GM21786 (cell line): ENCODE measurements at regions not wholly inside any gene's neighbourhood (a gene's known extent, or its start where the extent isn't known, plus 50 kb on each side); places are given as distances from the start of the nearest gene placed in this dataset.

Experiments used
- ATAC-seq: cut with Tn5 transposase; IDR thresholded peaks from one replicate; pipeline ENCODE4 v1.9.1; 2021; ENCODE audit not compliant: unreplicated experiment

- no peak for ATAC-seq
Measured at GRCh38 chr5:6806668-6807067, 93.4 kb downstream of the TENT4A start.

- ATAC-seq = no peak
Measured at GRCh38 chr5:6808462-6808861, 95.2 kb downstream of the TENT4A start.

- ATAC-seq = no peak
Measured at GRCh38 chr5:6810641-6811405, 97.6 kb downstream of the TENT4A start.

- no peak for ATAC-seq
Measured at GRCh38 chr5:6812091-6812490, 98.9 kb downstream of the TENT4A start.

GRCh38 chr5:6812800-6813731, 99.8 kb downstream of the TENT4A start:
- ATAC-seq = no peak

- no peak for ATAC-seq
Measured at GRCh38 chr5:6814816-6815215, 101.6 kb downstream of the TENT4A start.

- ATAC-seq = no peak
Measured at GRCh38 chr5:6818594-6819511, 105.6 kb downstream of the TENT4A start.

GRCh38 chr5:6819521-6819920, 106.3 kb downstream of the TENT4A start:
- ATAC-seq = no peak

- ATAC-seq = peak; percentile 77
Measured at GRCh38 chr5:6820851-6821479, 107.7 kb downstream of the TENT4A start.

- no peak for ATAC-seq
Measured at GRCh38 chr5:6822068-6822467, 108.8 kb downstream of the TENT4A start.

- no peak for ATAC-seq
Measured at GRCh38 chr5:6822556-6823343, 109.5 kb downstream of the TENT4A start.

- ATAC-seq = no peak
Measured at GRCh38 chr5:6823996-6824395, 110.8 kb downstream of the TENT4A start.

- no peak for ATAC-seq
Measured at GRCh38 chr5:6825678-6826244, 112.5 kb downstream of the TENT4A start.

- no peak for ATAC-seq
Measured at GRCh38 chr5:6826756-6827155, 113.5 kb downstream of the TENT4A start.

GRCh38 chr5:6827526-6828219, 114.4 kb downstream of the TENT4A start:
- ATAC-seq = peak; percentile 63

- ATAC-seq = peak; percentile 66
Measured at GRCh38 chr5:6829150-6829784, 116.0 kb downstream of the TENT4A start.

GRCh38 chr5:6830643-6831239, 117.5 kb downstream of the TENT4A start:
- no peak for ATAC-seq
